Thyroid gland (tissue), 4 donors: ENCODE measurements at regions not wholly inside any gene's neighbourhood (a gene's known extent, or its start where the extent isn't known, plus 50 kb on each side); places are given as distances from the start of the nearest gene placed in this dataset.

Source experiments
- POLR2A ChIP-seq, 2 donors: fragments of 450-650 bp; IDR thresholded peaks; one replicate each; pipeline ENCODE4 v1.6.1; 2017; ENCODE audit warnings: antibody characterized with exemption in 2 of 2, mild to moderate bottlenecking in 2 of 2, moderate library complexity in 1 of 2
- TF ChIP-seq, protein P1 (sequence below), 6 experiments: fragments of 200-600 bp in 3 of 6; fragments of 450-650 bp in 3 of 6; sonication (generic) in 3 of 6; IDR thresholded peaks; one replicate each; pipeline ENCODE4 v1.5.1; 2016 to 2019; ENCODE audit warnings: antibody characterized with exemption in 6 of 6, mild to moderate bottlenecking in 2 of 6, inconsistent platforms in 1 of 6, moderate library complexity in 1 of 6

DNA sequence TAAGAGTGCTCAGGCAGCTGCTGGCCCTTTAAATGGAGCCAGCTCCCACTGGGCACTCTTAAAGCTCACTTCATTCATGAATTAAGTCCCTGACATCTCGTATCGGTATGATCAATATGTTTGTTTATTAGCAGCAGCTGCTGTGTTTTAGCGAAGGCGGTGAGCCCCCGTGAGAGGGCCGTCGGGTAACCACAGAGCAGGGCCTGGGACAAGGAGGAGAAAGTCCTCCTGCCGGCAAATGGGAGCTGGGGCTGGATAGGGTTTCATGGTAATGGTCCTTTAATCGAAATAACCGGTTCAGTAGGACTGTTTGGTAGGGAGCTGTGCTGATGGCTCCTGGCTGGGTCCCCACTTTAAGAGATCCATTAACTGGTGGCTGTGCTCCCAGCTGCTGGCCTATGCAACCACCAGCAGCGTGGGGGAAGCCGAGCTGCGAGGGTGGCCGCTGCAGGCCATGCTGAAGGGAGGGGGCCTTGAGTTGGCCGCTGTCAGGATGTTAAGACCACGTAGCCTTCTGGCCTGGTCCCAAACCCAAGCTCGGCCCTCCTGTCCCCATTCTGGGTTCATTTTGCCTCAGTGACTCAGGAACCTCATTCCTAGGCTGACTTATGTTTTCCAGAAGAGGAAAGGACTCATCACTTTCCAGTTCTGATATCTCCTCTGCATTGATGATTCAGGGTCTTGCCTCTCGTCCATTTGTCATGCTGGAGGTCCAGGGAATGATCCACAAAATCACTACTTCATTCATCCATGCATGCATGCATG lies 67.6 kb upstream of the NTRK3 start:
- TF ChIP-seq, protein P1, sequence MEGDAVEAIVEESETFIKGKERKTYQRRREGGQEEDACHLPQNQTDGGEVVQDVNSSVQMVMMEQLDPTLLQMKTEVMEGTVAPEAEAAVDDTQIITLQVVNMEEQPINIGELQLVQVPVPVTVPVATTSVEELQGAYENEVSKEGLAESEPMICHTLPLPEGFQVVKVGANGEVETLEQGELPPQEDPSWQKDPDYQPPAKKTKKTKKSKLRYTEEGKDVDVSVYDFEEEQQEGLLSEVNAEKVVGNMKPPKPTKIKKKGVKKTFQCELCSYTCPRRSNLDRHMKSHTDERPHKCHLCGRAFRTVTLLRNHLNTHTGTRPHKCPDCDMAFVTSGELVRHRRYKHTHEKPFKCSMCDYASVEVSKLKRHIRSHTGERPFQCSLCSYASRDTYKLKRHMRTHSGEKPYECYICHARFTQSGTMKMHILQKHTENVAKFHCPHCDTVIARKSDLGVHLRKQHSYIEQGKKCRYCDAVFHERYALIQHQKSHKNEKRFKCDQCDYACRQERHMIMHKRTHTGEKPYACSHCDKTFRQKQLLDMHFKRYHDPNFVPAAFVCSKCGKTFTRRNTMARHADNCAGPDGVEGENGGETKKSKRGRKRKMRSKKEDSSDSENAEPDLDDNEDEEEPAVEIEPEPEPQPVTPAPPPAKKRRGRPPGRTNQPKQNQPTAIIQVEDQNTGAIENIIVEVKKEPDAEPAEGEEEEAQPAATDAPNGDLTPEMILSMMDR (IDR thresholded peaks at IDR 0.05) = no peak
- no peak for TF ChIP-seq POLR2A (IDR thresholded peaks at IDR 0.05)
